MG63 (cell line): ENCODE measurements at regions not wholly inside any gene's neighbourhood (a gene's known extent, or its start where the extent isn't known, plus 50 kb on each side); places are given as distances from the start of the nearest gene placed in this dataset.
"Not testable (repeated sequence)": the region's sequence is repeated elsewhere in the genome, so short reads cannot be mapped to it uniquely, and the experiment has no call there.

Experiments used
- DNase-seq: peaks from one replicate; pipeline ENCODE4 v3.0.0-alpha.2; 2020
- H3K27me3 ChIP-seq: fragments of 250-450 bp; sonication (Bioruptor Pico); 2 replicates; pipeline ENCODE4 v1.5.1; 2020; ENCODE audit warnings: mild to moderate bottlenecking, moderate library complexity
- H3K36me3 ChIP-seq: fragments of 250-450 bp; sonication (Bioruptor Pico); 2 replicates; pipeline ENCODE4 v1.5.1; 2020; ENCODE audit warnings: mild to moderate bottlenecking, moderate library complexity
- H3K4me3 ChIP-seq: fragments of 250-450 bp; sonication (Bioruptor Pico); 2 replicates; pipeline ENCODE4 v1.5.1; 2020; ENCODE audit warnings: mild to moderate bottlenecking, moderate library complexity
- H3K9me3 ChIP-seq: fragments of 250-450 bp; sonication (Bioruptor Pico); 2 replicates; pipeline ENCODE4 v1.5.1; 2020; ENCODE audit warnings: mild to moderate bottlenecking, moderate library complexity

DNA sequence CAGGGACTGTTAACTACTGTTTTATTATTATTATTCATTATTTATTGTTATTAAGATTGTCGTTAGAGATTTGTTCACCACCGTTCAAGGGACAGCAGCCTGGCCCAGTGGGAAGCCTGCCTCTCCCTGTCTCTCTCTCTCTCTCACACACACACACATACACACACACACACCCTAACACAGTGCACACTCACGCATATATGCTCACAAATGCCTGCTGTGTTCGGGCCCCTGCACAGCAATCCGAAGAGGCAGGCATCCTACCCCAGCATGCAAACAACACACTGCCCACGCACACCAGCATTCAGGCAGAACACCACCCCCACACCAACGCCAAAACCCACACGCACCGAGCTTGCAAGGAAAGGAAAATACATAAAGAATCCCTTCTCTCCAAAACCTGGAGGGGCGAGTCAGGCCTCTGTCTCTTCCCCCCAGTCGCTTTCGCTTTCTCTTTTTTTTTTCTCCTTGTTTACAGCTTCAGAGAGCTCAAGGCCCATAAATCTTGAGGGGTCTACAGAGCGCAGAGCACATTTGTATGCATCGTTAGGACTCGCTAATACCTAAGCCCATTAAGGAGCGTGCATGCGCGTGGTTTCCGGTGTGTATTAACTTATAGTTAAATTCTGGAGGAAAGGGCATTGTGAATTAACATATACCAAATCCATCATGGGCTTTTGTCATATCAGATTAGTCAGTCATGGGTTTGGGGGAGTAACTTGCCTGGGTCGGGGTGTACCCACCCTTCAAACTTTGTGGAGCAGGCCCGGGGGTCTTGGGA, 464.6 kb upstream of the ZNG1F start:
- H3K9me3 ChIP-seq, H3K36me3 ChIP-seq, H3K4me3 ChIP-seq, H3K27me3 ChIP-seq, DNase-seq: not testable (repeated sequence)

DNA sequence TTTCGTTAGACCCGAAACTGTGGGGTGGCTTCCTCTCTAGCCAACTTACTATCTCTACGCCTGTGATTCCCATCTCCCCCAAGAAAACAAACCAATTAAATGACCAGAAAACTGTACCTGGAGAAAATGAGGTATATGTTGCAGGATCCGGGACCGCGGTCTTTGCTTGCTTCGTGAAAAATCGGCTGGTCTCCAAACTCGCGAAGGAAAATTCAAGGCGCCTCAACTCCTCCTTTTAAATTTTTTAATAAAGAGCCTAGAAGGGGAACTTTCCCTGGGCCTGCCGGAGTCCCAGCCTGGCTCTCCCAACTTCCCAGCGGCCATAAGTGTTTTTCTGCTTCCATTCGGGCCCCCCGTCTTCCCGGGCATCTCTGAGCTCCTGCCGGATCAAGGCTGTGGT, 463.7 kb upstream of the ZNG1F start:
- not testable (repeated sequence) for H3K4me3 ChIP-seq, H3K27me3 ChIP-seq, DNase-seq, H3K9me3 ChIP-seq, H3K36me3 ChIP-seq

- H3K27me3 ChIP-seq, H3K4me3 ChIP-seq, H3K36me3 ChIP-seq, DNase-seq, H3K9me3 ChIP-seq: not testable (repeated sequence)
These were observed 463.1 kb upstream of the ZNG1F start for GRCh38 chr9:41652100-41652713.

- not testable (repeated sequence) for H3K36me3 ChIP-seq, H3K4me3 ChIP-seq, DNase-seq, H3K27me3 ChIP-seq, H3K9me3 ChIP-seq
These were observed 461.0 kb upstream of the ZNG1F start for GRCh38 chr9:41650086-41650485.

DNA sequence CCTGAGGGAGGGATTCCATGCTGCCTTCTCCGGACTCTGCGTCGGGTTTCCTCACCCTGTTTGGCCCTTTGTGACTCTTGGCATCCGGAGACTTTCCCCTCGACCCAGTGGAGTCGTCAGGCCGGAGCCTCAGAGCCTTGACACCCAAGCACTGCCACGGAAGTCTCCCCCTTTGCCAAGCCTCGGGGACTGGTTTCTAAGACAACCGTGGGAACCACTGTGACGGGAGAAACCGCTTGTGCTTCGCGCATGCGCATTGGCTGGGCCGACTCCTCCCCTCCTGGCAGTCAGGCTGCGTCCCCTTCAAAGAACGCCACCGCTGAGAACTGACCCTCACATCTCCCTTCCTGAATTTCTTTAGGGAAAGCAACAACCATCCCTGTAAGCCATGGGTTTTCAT, 459.4 kb upstream of the ZNG1F start:
- H3K4me3 ChIP-seq = peak overlapping the region; percentile 35

DNA sequence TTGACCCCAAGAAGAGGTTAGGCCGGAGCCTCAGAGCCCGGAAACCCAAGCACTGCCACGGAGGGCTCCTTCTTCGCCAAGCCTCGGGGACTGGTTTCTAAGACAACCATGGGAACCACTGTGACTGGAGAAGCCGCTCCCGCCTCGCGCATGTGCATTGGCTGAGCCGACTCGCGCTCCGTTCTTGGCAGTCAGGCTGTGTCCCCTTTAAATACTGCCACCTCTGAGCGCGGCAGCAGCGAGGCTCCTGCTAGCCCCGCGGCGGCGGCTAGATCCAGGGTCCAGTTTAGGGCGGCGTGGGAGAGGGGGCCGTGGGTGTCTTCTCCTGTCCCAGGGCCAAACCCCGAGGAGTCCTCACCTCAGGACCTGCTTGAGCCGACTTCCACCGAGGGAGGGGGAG, 457.1 kb upstream of the ZNG1F start:
- DNase-seq, H3K4me3 ChIP-seq, H3K36me3 ChIP-seq: not testable (repeated sequence)

More for the DNA sequence above, 459.4 kb upstream of the ZNG1F start:
- H3K36me3 ChIP-seq, H3K9me3 ChIP-seq, H3K27me3 ChIP-seq: not testable (repeated sequence)
- DNase-seq = peak; percentile 69

DNA sequence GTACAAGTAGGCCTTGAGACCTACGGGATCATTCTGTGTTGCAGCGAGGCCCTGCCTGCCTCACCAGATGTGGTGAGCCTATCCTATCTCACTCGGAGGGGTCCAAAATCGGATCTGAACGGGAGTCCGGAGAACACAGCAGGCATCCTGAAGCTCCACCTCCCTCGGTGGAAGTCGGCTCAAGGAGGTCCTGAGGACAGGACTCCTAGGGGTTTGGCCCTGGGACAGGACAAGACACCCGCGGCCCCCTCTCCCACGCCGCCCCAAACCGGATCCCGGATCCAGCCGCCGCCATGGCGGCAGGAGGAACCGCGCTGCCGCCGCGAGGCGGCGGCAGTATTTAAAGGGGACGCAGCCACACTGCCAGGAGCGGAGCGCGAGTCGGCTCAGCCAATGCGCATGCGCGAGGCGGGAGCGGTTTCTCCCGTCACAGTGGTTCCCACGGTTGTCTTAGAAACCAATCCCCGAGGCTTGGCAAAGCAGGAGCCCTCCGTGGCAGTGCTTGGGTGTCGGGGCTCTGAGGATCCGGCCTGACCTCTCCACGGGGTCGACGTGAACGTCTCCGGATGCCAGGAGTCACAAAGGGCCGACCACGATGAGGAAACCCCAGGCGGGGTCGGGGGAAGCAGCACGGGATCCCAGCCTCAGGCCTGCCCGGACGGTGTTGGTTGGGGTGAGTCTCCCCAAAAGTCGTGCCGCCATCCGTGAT, 454.6 kb upstream of the ZNG1F start:
- not testable (repeated sequence) for H3K27me3 ChIP-seq, H3K36me3 ChIP-seq, H3K9me3 ChIP-seq
- H3K4me3 ChIP-seq = peak overlapping the region; percentile 57
- peak; percentile 86 for DNase-seq

More for the DNA sequence above, 457.1 kb upstream of the ZNG1F start:
- not testable (repeated sequence) for H3K9me3 ChIP-seq, H3K27me3 ChIP-seq

DNA sequence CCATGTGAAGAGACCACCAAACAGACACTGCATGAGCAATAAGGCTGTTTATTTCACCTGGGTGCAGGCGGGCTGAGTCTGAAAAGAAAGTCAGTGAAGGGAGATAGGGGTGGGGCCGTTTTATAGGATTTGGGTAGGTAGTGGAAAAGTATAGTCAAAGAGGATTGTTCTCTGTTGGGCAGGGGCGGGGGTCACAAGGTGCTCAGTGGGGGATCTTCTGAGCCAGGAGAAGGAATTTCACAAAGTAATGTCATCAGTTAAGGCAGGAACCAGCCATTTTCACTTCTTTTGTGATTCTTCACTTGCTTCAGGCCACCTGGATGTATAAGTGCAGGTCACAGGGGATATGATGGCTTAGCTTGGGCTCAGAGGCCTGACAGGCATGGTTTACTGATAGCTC, 444.6 kb upstream of the ZNG1F start:
- H3K27me3 ChIP-seq, H3K36me3 ChIP-seq, H3K9me3 ChIP-seq, DNase-seq, H3K4me3 ChIP-seq: not testable (repeated sequence)

GRCh38 chr9:41623666-41624065, 434.5 kb upstream of the ZNG1F start:
- H3K36me3 ChIP-seq, H3K9me3 ChIP-seq, DNase-seq, H3K27me3 ChIP-seq, H3K4me3 ChIP-seq: not testable (repeated sequence)

DNA sequence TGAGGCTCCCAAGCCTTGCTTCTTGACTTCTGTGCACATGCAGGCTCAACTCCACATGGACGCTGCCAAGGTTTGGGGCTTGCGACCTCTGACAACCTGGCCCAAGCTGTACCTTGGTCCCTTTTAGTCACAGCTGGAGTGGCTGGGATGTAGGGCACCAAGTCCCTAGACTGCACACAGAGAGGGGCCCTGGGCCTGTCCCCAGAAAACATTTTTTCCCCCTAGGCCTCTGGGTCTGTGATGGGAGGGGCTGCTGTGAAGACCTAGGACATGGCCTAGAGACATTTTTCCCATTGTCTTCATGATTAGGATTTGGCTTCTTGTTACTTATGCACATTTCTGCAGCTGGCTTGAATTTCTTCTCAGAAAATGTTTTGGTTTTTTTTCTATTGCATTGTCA, 430.1 kb upstream of the ZNG1F start:
- not testable (repeated sequence) for H3K27me3 ChIP-seq, H3K36me3 ChIP-seq, H3K4me3 ChIP-seq, DNase-seq, H3K9me3 ChIP-seq

DNA sequence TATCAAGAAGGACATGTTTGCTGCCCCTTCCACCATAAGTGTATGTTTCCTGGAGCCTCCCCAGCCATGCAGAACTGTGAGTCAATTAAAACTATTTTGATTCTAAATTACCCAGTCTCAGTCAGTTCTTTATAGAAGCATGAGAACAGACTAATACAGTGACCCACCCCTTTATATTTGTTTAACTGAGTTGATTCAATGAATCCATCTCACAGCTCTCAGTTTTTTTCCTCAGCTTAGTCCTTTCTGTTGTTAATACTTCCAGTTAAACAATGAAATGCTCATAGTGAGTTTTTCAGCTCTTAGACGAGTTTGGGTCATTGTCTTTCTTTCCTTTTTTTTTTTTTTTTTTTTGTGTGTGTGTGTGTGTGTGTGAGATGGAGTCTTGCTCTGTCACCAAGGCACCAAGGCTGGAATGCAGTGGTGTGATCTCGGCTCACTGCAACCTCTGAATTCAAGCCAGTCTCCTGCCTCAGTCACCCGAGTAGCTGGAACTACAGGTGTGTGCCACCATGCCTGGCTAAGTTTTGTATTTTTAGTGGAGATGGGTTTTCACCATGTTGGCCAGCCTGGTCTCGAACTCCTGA, 417.9 kb upstream of the ZNG1F start:
- not testable (repeated sequence) for H3K4me3 ChIP-seq, H3K36me3 ChIP-seq, H3K9me3 ChIP-seq, H3K27me3 ChIP-seq, DNase-seq

- H3K36me3 ChIP-seq = not testable (repeated sequence)
These were observed 376.5 kb upstream of the ZNG1F start for GRCh38 chr9:41565572-41565971.

More at GRCh38 chr9:41565572-41565971, 376.5 kb upstream of the ZNG1F start:
- H3K4me3 ChIP-seq, H3K9me3 ChIP-seq, H3K27me3 ChIP-seq: not testable (repeated sequence)
- peak; percentile 24 for DNase-seq
